CD4-positive, alpha-beta T cell (primary cell): ENCODE measurements at regions not wholly inside any gene's neighbourhood (a gene's known extent, or its start where the extent isn't known, plus 50 kb on each side); places are given as distances from the start of the nearest gene placed in this dataset.

Source experiments
- ATAC-seq: fragments of 200-7000 bp; cut with Tn5 transposase; one replicate; pipeline ENCODE4 v1.10.0; 2022; ENCODE audit warnings: mild to moderate bottlenecking; ENCODE audit not compliant: poor library complexity
- CTCF ChIA-PET: fragments of 350-600 bp; sonication (Branson Sonifier 250); formaldehyde crosslinking; loops from one replicate; lab custom pipeline; 2021; ENCODE audit warnings: antibody characterized with exemption, inconsistent platforms; lab: Charles Lee
- POLR2A ChIA-PET: fragments of 350-600 bp; sonication (Branson Sonifier 250); formaldehyde crosslinking; loops from one replicate; lab custom pipeline; 2021; ENCODE audit warnings: antibody characterized with exemption, inconsistent platforms; lab: Charles Lee
- DNase-seq, 14 experiments: peaks; one replicate each; pipeline ENCODE4 v3.0.0-alpha.2; 2013 to 2020; ENCODE audit warnings: mixed read lengths in 2 of 14
- H3K27ac ChIP-seq, 2 donors: one replicate each; pipeline versions ENCODE4 v1.5.1 to v1.7.0; 2013; ENCODE audit warnings: low read length in 2 of 2, low read depth in 1 of 2, mild to moderate bottlenecking in 1 of 2
- H3K27me3 ChIP-seq, 2 experiments: 1 replicate in 1 of 2; 2 replicates in 1 of 2; pipeline versions ENCODE4 v1.6.1 to v1.7.0; 2013; ENCODE audit warnings: low read length in 2 of 2, control low read depth in 1 of 2, mild to moderate bottlenecking in 1 of 2, moderate library complexity in 1 of 2; ENCODE audit not compliant: insufficient read depth in 2 of 2, control insufficient read depth in 1 of 2
- H3K36me3 ChIP-seq: one replicate; pipeline ENCODE4 v1.6.1; 2013; ENCODE audit warnings: low read length, control low read depth; ENCODE audit not compliant: insufficient read depth
- H3K4me1 ChIP-seq: one replicate; pipeline ENCODE4 v1.6.1; 2013; ENCODE audit warnings: low read length, control low read depth; ENCODE audit not compliant: insufficient read depth
- H3K4me3 ChIP-seq: one replicate; pipeline ENCODE4 v1.5.1; 2013; ENCODE audit warnings: mild to moderate bottlenecking, low read length, moderate library complexity
- H3K9me3 ChIP-seq, 2 experiments: 1 replicate in 1 of 2; 2 replicates in 1 of 2; pipeline versions ENCODE4 v1.6.1 to v1.7.0; 2013; ENCODE audit warnings: low read length in 2 of 2, mild to moderate bottlenecking in 2 of 2, control low read depth in 1 of 2, moderate library complexity in 1 of 2; ENCODE audit not compliant: control insufficient read depth in 1 of 2, insufficient read depth in 1 of 2
- H3K27ac Mint-ChIP-seq: one replicate; pipeline ENCODE4 v1.8.0; 2020; ENCODE audit warnings: mixed read lengths
- H3K27me3 Mint-ChIP-seq: one replicate; pipeline ENCODE4 v1.8.0; 2021; ENCODE audit warnings: mixed read lengths
- H3K36me3 Mint-ChIP-seq: one replicate; pipeline ENCODE4 v1.8.0; 2021; ENCODE audit warnings: low read depth, mixed read lengths
- H3K4me1 Mint-ChIP-seq: one replicate; pipeline ENCODE4 v1.8.0; 2021; ENCODE audit warnings: low read depth, mixed read lengths
- H3K4me3 Mint-ChIP-seq: one replicate; pipeline ENCODE4 v1.8.0; 2020; ENCODE audit warnings: mild to moderate bottlenecking, mixed read lengths
- H3K9me3 Mint-ChIP-seq: one replicate; pipeline ENCODE4 v1.8.0; 2020; ENCODE audit warnings: mixed read lengths
- CTCF ChIP-seq: fragments of 200-600 bp; IDR thresholded peaks from one replicate; pipeline ENCODE4 v1.8.0; 2022; ENCODE audit warnings: antibody characterized with exemption, mild to moderate bottlenecking
- intact Hi-C, 2 experiments: fragments of 100-400 bp; cut with DNase I in 1 of 2; cut with micrococcal nuclease in 1 of 2; formaldehyde crosslinking; loops; one replicate each; pipeline versions ENCODE4 v1.15.1 to v1.9.0; 2023 to 2025; cut with DNase I, micrococcal nuclease

GRCh38 chr16:35180970-35181369, 1721.6 kb downstream of the TP53TG3F start:
- Mint-ChIP-seq H3K4me1 (no peaks in the 10 kb centered on the region), H3K4me3 (no peak overlapping the region), H3K36me3 (no peaks in the 10 kb centered on the region), H3K27ac (no peak overlapping the region), H3K27me3 (no peaks in the 10 kb centered on the region), H3K9me3 (peaks cover 17% of the 10 kb centered on the region)
- DNase-seq (no peak), ATAC-seq (no peak)
- no peaks in the 10 kb centered on the region for H3K4me1 ChIP-seq
- POLR2A ChIA-PET = no interaction called here
- no peak overlapping the region for H3K27ac ChIP-seq
- intact Hi-C loops = loop anchor here in 1 of 2 experiments (10.0 kb wide), 1 partner anchor 56 kb away; no protein-coding TSS in a partner anchor
- no peak overlapping the region for H3K4me3 ChIP-seq
- peaks cover 13 to 55% of the 10 kb centered on the region in 2 experiments for H3K9me3 ChIP-seq
- TF ChIP-seq CTCF = no peak
- no peaks in the 10 kb centered on the region for H3K36me3 ChIP-seq
- H3K27me3 ChIP-seq = no peaks in the 10 kb centered on the region
- CTCF ChIA-PET = no interaction called here

- DNase-seq (no peak), ATAC-seq (no peak)
- CTCF ChIA-PET = no interaction called here
- Histone ChIP-seq H3K4me3 (no peak overlapping the region), H3K4me1 (no peaks in the 10 kb centered on the region), H3K36me3 (no peaks in the 10 kb centered on the region), H3K27me3 (no peaks in the 10 kb centered on the region), H3K27ac (no peak overlapping the region), H3K9me3 (peaks cover 9 to 55% of the 10 kb centered on the region in 2 experiments)
- intact Hi-C loops = loop anchor here in 1 of 2 experiments (10.0 kb wide), 1 partner anchor 57 kb away; no protein-coding TSS in a partner anchor
- POLR2A ChIA-PET = no interaction called here
- Mint-ChIP-seq H3K4me3 (no peak overlapping the region), H3K27ac (no peak overlapping the region), H3K9me3 (peaks cover 17% of the 10 kb centered on the region), H3K27me3 (no peaks in the 10 kb centered on the region), H3K4me1 (no peaks in the 10 kb centered on the region), H3K36me3 (no peaks in the 10 kb centered on the region)
- TF ChIP-seq CTCF = no peak
These were observed 1722.1 kb downstream of the TP53TG3F start for GRCh38 chr16:35181422-35182030.

- H3K4me3 Mint-ChIP-seq = no peak overlapping the region
- ChIA-PET POLR2A (no interaction called here), CTCF (no interaction called here)
- peaks cover 20% of the 10 kb centered on the region for H3K9me3 Mint-ChIP-seq
- ATAC-seq = no peak
- DNase-seq = no peak
- no peaks in the 10 kb centered on the region for H3K4me1 ChIP-seq
- intact Hi-C loops = loop anchor here in 1 of 2 experiments (10.0 kb wide), 1 partner anchor 57 kb away; no protein-coding TSS in a partner anchor
- no peak for TF ChIP-seq CTCF
- no peak overlapping the region for H3K27ac ChIP-seq
- H3K4me1 Mint-ChIP-seq = no peaks in the 10 kb centered on the region
- H3K27ac Mint-ChIP-seq = no peak overlapping the region
- peaks cover 9 to 56% of the 10 kb centered on the region in 2 experiments for H3K9me3 ChIP-seq
- H3K4me3 ChIP-seq = no peak overlapping the region
- H3K36me3 ChIP-seq = no peaks in the 10 kb centered on the region
- no peaks in the 10 kb centered on the region for H3K27me3 Mint-ChIP-seq
- no peaks in the 10 kb centered on the region for H3K27me3 ChIP-seq
- no peaks in the 10 kb centered on the region for H3K36me3 Mint-ChIP-seq
These were observed 1722.7 kb downstream of the TP53TG3F start for GRCh38 chr16:35182043-35182677.
